Upper lobe of right lung (tissue), 1 donor: ENCODE measurements at regions not wholly inside any gene's neighbourhood (a gene's known extent, or its start where the extent isn't known, plus 50 kb on each side); places are given as distances from the start of the nearest gene placed in this dataset.

Source experiments
- ATAC-seq: fragments of 200-7000 bp; cut with Tn5 transposase; one replicate; pipeline ENCODE4 v1.9.1; 2020; ENCODE audit warnings: mild to moderate bottlenecking, moderate library complexity
- DNase-seq: peaks from one replicate; pipeline ENCODE4 v3.0.0-alpha.2; 2020
- H3K27ac ChIP-seq: fragments of 200-600 bp; one replicate; pipeline ENCODE4 v1.8.0; 2022
- H3K27me3 ChIP-seq: fragments of 200-600 bp; one replicate; pipeline ENCODE4 v1.8.0; 2022; ENCODE audit warnings: mild to moderate bottlenecking
- H3K36me3 ChIP-seq: fragments of 200-600 bp; one replicate; pipeline ENCODE4 v1.8.0; 2022
- H3K4me1 ChIP-seq: fragments of 200-600 bp; one replicate; pipeline ENCODE4 v1.8.0; 2022
- H3K4me3 ChIP-seq: fragments of 200-600 bp; one replicate; pipeline ENCODE4 v1.8.0; 2022; ENCODE audit warnings: mild to moderate bottlenecking
- H3K9me3 ChIP-seq: fragments of 200-600 bp; one replicate; pipeline ENCODE4 v1.8.0; 2022
- CTCF ChIP-seq: fragments of 200-600 bp; IDR thresholded peaks from one replicate; pipeline ENCODE4 v1.8.0; 2022; ENCODE audit warnings: antibody characterized with exemption
- intact Hi-C: fragments of 100-400 bp; cut with DNase I; formaldehyde crosslinking; loops from one replicate; pipeline ENCODE4 v1.11.0; 2022
- donor health status: DM: no; HTN: yes; CAD: no; lungs with severe emphysema.

GRCh38 chr3:166955201-166955939 lies 424.7 kb downstream of the ZBBX start:
- intact Hi-C loops, result no loop called here
- ATAC-seq, result no peak
- no peak overlapping the region for H3K27ac ChIP-seq
- no peak for TF ChIP-seq CTCF
- H3K27me3 ChIP-seq, result no peaks in the 10 kb centered on the region
- no peak for DNase-seq
- H3K9me3 ChIP-seq, result no peaks in the 10 kb centered on the region
- no peak overlapping the region for H3K4me3 ChIP-seq
- no peaks in the 10 kb centered on the region for H3K36me3 ChIP-seq
- H3K4me1 ChIP-seq, result no peaks in the 10 kb centered on the region

GRCh38 chr3:166934879-166935278 lies 445.2 kb downstream of the ZBBX start:
- no peak for TF ChIP-seq CTCF
- no peaks in the 10 kb centered on the region for H3K27me3 ChIP-seq
- H3K36me3 ChIP-seq, result no peaks in the 10 kb centered on the region
- DNase-seq (no peak), ATAC-seq (no peak)
- H3K4me1 ChIP-seq, result no peaks in the 10 kb centered on the region
- no peak overlapping the region for H3K27ac ChIP-seq
- H3K4me3 ChIP-seq, result no peak overlapping the region
- H3K9me3 ChIP-seq, result no peaks in the 10 kb centered on the region
- intact Hi-C loops, result no loop called here

- DNase-seq (no peak), ATAC-seq (no peak)
- Histone ChIP-seq H3K27me3 (no peaks in the 10 kb centered on the region), H3K27ac (no peak overlapping the region), H3K36me3 (no peaks in the 10 kb centered on the region), H3K4me3 (no peak overlapping the region), H3K4me1 (no peaks in the 10 kb centered on the region), H3K9me3 (no peaks in the 10 kb centered on the region)
- no peak for TF ChIP-seq CTCF
- intact Hi-C loops, result no loop called here
Measured at GRCh38 chr3:166917437-166917836, 462.7 kb downstream of the ZBBX start.

- H3K9me3 ChIP-seq, result no peaks in the 10 kb centered on the region
- TF ChIP-seq CTCF, result no peak
- no peaks in the 10 kb centered on the region for H3K4me1 ChIP-seq
- H3K27me3 ChIP-seq, result no peaks in the 10 kb centered on the region
- no peak overlapping the region for H3K4me3 ChIP-seq
- DNase-seq, result no peak
- intact Hi-C loops, result no loop called here
- H3K36me3 ChIP-seq, result no peaks in the 10 kb centered on the region
- no peak overlapping the region for H3K27ac ChIP-seq
- ATAC-seq, result no peak
Measured at GRCh38 chr3:166902374-166902773, 477.7 kb downstream of the ZBBX start.

- no peaks in the 10 kb centered on the region for H3K36me3 ChIP-seq
- intact Hi-C loops, result no loop called here
- H3K4me3 ChIP-seq, result no peak overlapping the region
- ATAC-seq (no peak), DNase-seq (no peak)
- H3K27me3 ChIP-seq, result no peaks in the 10 kb centered on the region
- no peak overlapping the region for H3K27ac ChIP-seq
- H3K4me1 ChIP-seq, result no peaks in the 10 kb centered on the region
- TF ChIP-seq CTCF, result no peak
- H3K9me3 ChIP-seq, result no peaks in the 10 kb centered on the region
Measured at GRCh38 chr3:166900866-166901577, 479.1 kb downstream of the ZBBX start.
